ENCODE measurements at regions not wholly inside any gene's neighbourhood (a gene's known extent, or its start where the extent isn't known, plus 50 kb on each side); places are given as distances from the start of the nearest gene placed in this dataset.

DNA sequence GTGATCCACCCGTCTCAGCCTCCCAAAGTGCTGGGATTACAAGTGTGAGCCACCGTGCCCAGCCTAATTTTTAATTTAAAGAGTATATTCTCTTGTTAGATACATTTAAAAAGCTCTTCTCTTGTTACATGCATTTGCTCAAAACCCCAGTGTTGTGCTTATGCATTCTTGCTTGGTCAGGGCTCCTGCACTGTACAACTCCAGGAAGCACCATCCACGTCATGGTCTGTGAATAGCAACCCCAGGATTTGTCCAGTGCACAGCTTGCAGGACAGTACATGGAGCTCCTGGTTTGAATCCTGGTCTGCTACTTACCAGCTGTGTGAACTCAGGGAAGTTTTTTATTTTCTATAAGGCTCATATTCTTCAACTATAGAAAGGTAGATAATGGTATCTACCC lies 80.8 kb downstream of the MDH1 start:
- intact Hi-C loops (cut with DNase I, micrococcal nuclease): no loop called here
- Histone ChIP-seq H3K9me3 (no peaks in the 10 kb centered on the region), H3K36me3 (ENCODE audit: low read depth) (no peaks in the 10 kb centered on the region), H3K4me1 (ENCODE audit: low read depth) (no peaks in the 10 kb centered on the region), H3K4me3 (no peak overlapping the region)
- DNase-seq: no peak
- no peak for ATAC-seq
- TF ChIP-seq, protein P1, sequence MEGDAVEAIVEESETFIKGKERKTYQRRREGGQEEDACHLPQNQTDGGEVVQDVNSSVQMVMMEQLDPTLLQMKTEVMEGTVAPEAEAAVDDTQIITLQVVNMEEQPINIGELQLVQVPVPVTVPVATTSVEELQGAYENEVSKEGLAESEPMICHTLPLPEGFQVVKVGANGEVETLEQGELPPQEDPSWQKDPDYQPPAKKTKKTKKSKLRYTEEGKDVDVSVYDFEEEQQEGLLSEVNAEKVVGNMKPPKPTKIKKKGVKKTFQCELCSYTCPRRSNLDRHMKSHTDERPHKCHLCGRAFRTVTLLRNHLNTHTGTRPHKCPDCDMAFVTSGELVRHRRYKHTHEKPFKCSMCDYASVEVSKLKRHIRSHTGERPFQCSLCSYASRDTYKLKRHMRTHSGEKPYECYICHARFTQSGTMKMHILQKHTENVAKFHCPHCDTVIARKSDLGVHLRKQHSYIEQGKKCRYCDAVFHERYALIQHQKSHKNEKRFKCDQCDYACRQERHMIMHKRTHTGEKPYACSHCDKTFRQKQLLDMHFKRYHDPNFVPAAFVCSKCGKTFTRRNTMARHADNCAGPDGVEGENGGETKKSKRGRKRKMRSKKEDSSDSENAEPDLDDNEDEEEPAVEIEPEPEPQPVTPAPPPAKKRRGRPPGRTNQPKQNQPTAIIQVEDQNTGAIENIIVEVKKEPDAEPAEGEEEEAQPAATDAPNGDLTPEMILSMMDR (IDR thresholded peaks at IDR 0.05): no peak

DNA sequence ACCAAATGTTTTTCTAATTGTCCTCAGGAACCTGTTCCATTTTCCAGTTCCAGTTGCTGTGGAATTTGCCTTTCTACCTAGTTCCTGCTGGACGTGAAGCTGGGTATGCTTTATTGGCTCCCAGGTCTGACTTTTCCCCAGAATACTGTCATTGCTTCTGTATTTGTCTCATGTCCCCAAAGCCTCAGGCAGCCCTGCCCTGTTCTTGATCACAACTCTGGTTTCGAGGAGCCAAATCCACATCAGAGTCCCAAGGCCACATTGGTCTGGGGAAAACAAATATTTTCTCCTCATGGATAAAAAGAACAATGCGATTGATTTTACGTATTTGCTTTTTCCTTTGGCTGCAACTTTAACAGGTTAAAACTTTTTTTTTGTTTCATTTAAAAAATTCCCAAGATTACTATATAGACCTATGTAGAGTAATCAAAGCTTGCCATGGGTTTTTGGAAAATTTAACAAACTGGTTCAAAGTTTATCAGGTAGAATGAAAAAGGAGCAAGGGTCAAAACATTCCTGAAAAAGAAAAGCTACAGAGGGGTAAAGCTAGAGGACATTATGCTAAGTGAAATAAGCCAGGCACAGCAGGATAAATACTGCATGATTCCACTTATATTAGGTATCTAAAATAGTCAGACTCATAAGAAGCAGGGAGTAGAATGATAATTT lies 85.2 kb downstream of the MDH1 start:
- TF ChIP-seq, protein P1 (IDR thresholded peaks at IDR 0.05): no peak
- ATAC-seq (no peak), DNase-seq (no peak)
- intact Hi-C loops (cut with DNase I, micrococcal nuclease): no loop called here
- no peaks in the 10 kb centered on the region for H3K4me1 ChIP-seq (ENCODE audit: low read depth)
- no peaks in the 10 kb centered on the region for H3K9me3 ChIP-seq
- no peaks in the 10 kb centered on the region for H3K36me3 ChIP-seq (ENCODE audit: low read depth)
- H3K4me3 ChIP-seq: no peak overlapping the region

DNA sequence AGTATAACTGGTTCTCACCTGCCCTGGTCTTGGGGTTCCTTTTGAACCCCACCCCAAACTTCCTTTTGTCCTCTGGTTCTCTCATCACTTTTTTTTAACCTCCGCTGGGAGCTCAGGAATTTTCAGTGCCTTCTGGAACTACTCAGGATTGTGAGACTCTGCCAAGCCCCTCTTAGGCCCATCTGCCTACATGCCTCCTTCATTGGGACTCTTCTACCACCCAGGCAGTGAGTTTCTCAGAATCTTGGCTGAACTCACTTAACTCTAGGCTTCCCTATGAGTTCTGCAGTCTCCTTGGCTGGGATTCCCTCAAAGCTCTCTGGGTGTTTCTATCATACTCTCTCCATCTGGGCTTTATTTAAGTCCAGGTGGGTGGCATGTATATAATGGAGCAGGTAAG lies 86.3 kb downstream of the MDH1 start:
- H3K4me3 ChIP-seq: no peak overlapping the region
- intact Hi-C loops (cut with DNase I, micrococcal nuclease): no loop called here
- TF ChIP-seq, protein P1 (IDR thresholded peaks at IDR 0.05): no peak
- ATAC-seq (no peak), DNase-seq (no peak)
- no peaks in the 10 kb centered on the region for H3K9me3 ChIP-seq
- no peaks in the 10 kb centered on the region for H3K36me3 ChIP-seq (ENCODE audit: low read depth)
- no peaks in the 10 kb centered on the region for H3K4me1 ChIP-seq (ENCODE audit: low read depth)

- TF ChIP-seq, protein P1 (IDR thresholded peaks at IDR 0.05): no peak
- no peaks in the 10 kb centered on the region for H3K36me3 ChIP-seq (ENCODE audit: low read depth)
- DNase-seq (no peak), ATAC-seq (no peak)
- no peak overlapping the region for H3K4me3 ChIP-seq
- intact Hi-C loops (cut with DNase I, micrococcal nuclease): no loop called here
- no peaks in the 10 kb centered on the region for H3K4me1 ChIP-seq (ENCODE audit: low read depth)
- H3K9me3 ChIP-seq: no peaks in the 10 kb centered on the region
These were observed 87.4 kb downstream of the MDH1 start for GRCh38 chr2:63676135-63676534.

- intact Hi-C loops (cut with DNase I, micrococcal nuclease): no loop called here
- H3K4me3 ChIP-seq: no peak overlapping the region
- TF ChIP-seq, protein P1 (IDR thresholded peaks at IDR 0.05): no peak
- H3K4me1 ChIP-seq (ENCODE audit: low read depth): no peaks in the 10 kb centered on the region
- no peaks in the 10 kb centered on the region for H3K9me3 ChIP-seq
- no peak for DNase-seq
- no peaks in the 10 kb centered on the region for H3K36me3 ChIP-seq (ENCODE audit: low read depth)
- ATAC-seq: no peak
These were observed 89.3 kb downstream of the MDH1 start for GRCh38 chr2:63678085-63678484.

- Histone ChIP-seq H3K4me3 (no peak overlapping the region), H3K36me3 (ENCODE audit: low read depth) (no peaks in the 10 kb centered on the region), H3K9me3 (no peaks in the 10 kb centered on the region), H3K4me1 (ENCODE audit: low read depth) (no peaks in the 10 kb centered on the region)
- ATAC-seq: no peak
- TF ChIP-seq, protein P1 (IDR thresholded peaks at IDR 0.05): no peak
- no peak for DNase-seq
- intact Hi-C loops (cut with DNase I, micrococcal nuclease): no loop called here
These were observed 89.8 kb downstream of the MDH1 start for GRCh38 chr2:63678551-63678950.
